ENCODE measurements at regions not wholly inside any gene's neighbourhood (a gene's known extent, or its start where the extent isn't known, plus 50 kb on each side); places are given as distances from the start of the nearest gene placed in this dataset.

DNA sequence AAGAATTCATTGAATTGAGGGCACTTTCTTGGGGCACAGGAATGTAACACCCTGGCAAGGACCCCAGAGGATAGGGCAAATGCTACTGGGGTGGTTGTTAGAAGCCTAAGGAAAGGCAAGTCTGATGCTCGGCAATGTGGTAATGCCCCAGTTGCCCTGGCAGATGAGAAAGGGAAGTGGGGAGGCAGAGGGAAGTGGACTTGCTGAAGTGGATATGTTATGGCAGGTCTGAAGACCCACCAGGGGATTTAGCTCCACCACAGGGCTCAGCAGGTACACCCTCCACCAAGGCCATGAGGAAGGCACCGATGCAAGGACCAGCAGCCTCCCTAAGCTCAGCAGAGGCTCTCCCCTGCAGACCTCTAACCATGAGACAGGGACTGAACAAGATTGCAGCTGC, 184.8 kb downstream of the IRX5 start:
- in situ Hi-C loops (cut with HindIII; ENCODE audit: low sequenced_read_pairs), result no loop called here

DNA sequence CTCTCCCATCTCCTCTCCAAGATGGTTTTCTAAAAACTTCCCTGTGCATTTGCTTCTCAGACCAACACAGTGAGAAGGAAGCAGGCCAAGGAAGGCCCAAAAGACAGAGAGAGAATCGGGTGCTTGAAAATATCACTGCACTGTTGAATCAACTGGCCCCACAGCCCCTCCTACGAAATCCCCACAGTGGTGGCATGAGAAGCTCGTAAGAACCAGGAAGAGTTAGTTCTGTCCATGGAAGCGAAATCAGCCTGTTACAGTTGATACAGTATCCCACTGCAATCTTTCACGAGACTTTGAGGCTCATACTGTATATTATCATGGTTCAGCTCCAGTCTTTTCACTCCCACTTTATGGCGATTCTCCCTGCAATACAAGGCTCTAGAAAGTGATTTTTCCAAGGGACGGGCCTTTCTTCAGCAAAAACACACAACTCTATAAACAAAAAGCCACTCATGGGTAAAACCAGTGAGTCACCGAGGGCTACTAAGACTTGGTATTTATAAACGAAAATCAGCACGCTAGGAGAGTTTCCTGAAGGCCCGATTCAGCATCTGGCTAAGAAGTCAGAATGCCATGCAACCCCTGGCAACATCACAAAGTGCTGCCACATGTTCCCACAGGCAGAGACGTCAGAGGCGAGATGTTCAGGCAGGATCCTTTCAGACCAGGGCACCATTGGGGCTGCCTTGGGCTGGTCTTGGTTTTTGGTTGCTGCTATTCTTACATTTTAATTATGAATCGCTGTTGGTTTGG, 185.7 kb downstream of the IRX5 start:
- in situ Hi-C loops (cut with HindIII; ENCODE audit: low sequenced_read_pairs), result no loop called here

DNA sequence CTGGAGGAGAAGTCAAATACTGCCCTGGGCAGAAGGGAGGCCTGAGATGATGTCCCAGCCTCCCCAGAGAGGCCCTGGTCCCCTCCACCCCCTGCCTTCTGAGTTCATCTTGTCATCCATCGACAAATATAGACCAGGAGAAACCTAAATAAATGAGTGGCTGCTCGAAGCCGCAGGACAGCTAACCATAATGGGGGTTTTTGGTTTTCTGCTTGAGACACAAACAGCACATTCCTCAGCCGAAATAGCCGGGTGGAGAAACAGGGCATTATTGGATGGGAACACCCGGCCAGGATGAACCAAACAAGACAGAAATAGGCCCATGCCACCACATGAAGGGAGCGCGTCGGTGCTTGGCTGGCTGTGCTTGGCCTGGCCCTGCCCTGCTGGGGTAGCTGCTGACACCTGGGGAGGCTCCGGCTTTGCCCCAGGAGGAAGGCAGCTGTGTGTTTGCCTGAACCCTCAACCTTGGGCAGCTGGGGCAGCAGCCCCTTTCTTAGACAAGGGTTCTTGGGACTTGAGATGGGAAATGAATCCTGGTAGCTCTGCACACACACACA, 188.1 kb downstream of the IRX5 start:
- in situ Hi-C loops (cut with HindIII; ENCODE audit: low sequenced_read_pairs), result no loop called here

DNA sequence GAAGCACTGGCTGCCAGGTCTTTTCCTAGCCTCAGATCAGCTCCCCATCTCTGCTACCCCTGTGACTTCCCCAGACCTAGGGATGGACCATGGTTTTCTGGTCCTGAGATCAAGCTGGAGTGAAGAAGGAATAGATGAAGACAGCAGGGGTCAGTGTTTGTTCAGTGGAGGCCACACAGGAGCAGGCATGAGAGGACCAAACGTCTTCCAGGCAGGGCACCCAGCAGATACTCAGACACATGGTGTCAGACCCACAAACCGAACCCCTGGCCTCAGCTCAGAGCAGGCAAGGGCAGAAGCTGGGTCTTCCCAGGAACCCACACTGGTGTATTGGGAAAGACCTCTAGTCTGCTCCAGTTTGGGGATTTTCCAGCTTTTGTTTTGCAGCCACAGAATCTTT, 189.7 kb downstream of the IRX5 start:
- in situ Hi-C loops (cut with HindIII; ENCODE audit: low sequenced_read_pairs), result no loop called here

DNA sequence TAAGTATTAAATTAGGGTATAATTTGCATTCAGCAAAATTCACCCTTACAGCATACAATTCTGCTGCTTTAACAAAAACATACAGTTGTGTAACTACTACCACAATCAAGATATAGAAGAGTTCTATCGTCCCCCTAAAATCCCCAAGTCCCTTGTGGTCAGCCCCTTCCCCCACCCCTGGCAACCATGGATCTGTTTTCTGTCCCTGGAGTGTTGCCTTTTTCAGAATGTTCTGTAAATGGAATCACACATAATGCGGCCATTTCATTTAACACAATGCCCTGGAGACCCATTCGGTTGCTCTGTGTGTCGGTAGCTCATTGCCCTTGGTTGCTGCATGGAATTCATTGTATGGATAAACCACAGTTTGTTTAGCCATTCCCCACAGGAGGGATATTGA, 190.2 kb downstream of the IRX5 start:
- in situ Hi-C loops (cut with HindIII; ENCODE audit: low sequenced_read_pairs), result no loop called here

DNA sequence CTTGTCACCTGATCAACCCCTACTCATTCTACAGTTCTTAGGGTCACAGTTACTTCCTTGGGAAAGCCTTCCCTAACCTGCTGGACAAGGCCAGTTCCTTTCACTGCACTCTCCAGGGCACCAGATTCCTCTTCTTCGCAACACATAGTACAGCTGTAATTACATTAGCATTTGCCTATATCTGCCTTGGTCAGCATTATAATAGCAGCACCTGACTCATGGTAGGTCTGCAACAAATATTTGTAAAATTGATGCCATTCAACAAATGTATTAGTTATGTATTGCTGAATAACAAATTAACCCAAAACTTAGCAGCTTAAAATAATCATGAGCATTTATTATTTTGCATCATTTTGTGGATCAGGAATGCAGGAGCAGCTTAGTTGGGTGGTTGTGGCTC, 193.0 kb downstream of the IRX5 start:
- in situ Hi-C loops (cut with HindIII; ENCODE audit: low sequenced_read_pairs), result no loop called here

DNA sequence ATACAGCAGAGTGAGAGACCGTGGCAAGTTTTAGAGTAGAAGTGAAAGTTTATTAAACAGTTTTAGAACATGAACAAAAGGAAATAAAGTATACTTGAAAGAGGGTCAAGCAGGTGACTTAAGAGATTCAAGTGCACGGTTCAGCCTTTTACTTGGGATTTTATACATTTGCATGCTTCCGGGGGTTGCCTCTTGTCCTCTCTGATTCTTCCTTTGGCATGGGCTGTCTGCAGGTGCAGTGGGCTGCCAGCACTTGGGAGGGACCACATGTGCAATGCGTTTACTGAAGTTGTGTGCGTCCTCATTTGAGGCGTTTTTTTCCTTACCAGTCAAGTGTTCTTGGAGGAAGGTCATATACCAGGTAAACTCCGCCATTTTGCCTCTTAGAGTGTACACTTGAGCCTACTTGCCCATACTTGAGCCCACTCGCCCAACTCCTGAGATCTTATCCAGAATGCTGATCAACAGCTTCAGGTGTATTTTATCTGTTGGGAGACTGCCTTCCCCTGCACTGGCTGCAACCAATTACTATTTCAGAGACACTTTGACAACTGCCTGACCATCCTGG, 195.2 kb downstream of the IRX5 start:
- in situ Hi-C loops (cut with HindIII; ENCODE audit: low sequenced_read_pairs), result no loop called here

DNA sequence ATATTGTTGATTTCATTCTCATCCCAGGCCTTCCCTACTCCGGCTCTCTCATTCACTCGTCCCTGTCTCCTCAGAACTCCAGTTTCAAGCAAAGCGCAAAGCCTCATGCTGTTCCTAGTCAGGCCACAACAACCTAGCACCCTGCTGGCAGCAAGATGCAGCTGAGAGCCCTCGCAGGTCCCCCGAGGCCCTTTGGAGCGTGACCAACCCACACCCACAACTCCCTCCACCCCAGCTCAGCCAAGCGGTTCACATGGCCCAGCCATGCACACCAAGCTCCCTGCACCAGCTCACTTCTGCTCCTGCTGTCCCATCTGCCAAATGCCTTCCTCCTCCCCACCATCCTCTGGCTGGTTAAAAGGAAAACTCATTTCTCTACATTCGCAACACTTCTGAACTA, 195.8 kb downstream of the IRX5 start:
- in situ Hi-C loops (cut with HindIII; ENCODE audit: low sequenced_read_pairs), result no loop called here

DNA sequence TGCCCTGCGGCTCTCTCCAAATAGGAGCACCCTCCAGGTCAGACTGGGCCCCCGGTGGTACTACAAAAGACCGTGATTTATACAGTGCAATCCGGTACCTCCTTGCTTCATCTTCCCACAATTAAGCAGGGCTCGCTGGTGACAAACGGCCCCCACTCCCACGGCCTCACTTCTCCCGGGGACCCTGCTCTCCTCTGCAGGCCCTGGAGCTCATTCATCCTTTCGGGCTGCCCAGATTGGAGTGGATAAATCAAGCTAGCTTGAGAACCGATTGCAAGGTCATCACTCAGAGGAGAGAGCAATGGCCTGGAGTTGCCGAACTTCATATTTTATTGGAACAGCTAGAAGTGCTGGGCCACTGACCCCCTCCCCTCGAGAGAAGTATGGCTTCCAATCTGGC, 193.5 kb upstream of the IRX6 start:
- in situ Hi-C loops (cut with HindIII; ENCODE audit: low sequenced_read_pairs), result no loop called here

DNA sequence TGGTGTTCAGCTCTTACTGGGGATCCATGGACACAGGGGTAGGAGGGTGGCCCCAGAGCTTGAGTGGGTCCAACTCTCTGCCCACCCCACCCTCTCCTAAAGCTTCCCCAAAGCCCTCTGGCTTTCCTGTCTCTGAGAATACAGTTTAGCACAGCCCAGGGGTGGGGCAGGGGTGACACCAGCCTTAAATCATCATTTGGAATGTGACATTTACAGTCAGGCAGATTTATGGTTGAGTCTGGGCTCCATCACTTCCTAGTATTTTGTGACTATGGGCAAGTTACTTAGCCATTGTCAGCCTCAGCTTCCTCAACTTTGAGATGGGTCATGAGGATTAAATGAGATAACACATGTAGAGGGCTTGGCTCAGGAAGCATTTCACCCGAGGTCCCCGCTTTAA, 193.1 kb upstream of the IRX6 start:
- in situ Hi-C loops (cut with HindIII; ENCODE audit: low sequenced_read_pairs), result no loop called here

DNA sequence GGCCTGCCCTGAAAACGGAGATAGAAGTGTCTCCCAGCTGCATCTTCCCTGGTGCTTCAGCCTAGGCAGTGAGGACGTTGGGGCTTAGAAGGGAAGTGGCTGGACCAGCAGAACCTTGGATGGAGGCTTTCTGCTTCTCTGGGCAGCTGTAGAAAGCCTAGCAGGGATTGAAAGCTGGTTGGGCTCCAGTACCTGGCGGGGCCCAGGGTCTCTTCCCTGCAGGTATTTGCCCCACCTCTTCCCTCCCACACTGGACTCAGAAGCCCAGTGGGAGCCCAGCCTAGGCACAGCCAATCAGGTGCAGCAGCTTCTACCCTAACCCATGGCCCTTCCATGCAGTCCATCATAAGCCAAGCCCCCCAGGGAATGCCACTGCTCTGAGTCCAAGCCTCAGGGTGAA, 190.3 kb upstream of the IRX6 start:
- in situ Hi-C loops (cut with HindIII; ENCODE audit: low sequenced_read_pairs), result no loop called here

DNA sequence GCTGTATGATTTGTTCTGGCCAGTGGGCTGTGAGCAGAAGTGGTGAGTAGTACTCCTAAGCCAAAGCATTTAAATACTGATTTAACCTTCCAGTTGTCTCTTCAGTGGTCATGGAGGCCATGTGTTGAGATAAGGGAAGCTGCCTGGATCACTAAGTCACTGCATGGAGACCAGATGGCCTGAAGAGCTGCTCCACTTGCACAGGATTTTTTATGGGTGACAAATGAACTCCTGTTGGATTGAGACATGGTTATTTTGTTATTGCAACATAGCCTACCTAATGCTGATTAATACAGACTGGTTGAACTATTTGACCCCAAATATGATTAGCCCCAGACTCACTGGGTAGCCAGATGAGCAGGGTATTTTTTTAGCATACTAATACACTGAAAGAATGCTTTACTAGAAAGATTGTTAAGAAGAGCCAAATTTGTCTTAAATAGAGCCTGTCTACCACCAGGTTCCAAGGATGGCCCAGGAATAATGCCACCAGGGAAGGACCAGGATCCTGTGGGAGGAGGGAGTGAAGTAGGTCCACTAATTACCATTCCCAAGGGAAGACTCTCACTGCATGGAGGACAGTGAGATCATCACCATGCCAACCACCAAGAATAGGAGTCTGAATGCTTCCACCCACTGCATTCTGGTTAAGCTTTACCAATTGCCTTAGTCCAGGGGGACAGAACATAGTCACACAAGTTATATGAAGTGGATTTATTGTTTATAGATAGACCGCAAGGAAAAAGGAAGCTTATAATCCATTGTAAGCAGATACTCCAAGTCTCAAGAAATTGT, 187.4 kb upstream of the IRX6 start:
- in situ Hi-C loops (cut with HindIII; ENCODE audit: low sequenced_read_pairs), result no loop called here

DNA sequence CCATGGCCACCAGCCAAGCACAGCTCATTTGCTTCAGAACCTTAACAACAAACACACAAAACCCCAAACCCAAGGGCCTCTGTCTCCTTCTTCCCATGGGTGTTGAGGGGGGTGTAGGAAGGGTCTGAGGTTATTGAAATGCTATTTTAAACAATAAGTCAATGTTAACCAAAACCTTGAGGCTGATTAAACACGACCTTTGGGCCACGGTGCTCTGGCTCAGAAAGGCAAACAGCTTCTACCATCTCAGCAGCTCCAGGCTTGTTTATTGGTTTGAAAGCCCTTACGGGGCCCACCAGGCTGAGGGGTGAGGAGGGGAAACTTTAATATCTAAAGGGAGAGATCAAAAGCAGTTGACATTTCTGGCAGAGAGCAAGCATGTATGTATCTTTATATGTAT, 185.7 kb upstream of the IRX6 start:
- in situ Hi-C loops (cut with HindIII; ENCODE audit: low sequenced_read_pairs), result no loop called here

DNA sequence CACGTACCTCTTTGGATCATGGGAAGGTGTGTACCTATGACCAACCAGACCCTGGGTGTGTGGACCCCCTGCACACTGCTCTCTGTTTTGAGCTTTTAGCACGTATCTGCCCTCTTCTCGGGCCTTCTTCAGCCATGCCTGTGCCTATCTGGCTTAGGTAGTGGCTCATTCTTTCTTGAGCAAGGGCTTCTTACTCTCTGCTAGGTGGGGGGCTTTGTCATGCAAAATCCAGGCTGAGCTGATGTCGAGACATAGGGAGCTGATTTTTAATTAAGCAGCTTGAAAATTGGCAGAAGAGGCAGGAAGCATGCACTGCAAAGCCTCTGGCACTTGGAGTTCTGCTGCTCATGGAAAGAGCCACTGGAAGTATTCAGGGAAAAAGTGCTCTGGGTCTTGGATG, 181.6 kb upstream of the IRX6 start:
- in situ Hi-C loops (cut with HindIII; ENCODE audit: low sequenced_read_pairs), result no loop called here

DNA sequence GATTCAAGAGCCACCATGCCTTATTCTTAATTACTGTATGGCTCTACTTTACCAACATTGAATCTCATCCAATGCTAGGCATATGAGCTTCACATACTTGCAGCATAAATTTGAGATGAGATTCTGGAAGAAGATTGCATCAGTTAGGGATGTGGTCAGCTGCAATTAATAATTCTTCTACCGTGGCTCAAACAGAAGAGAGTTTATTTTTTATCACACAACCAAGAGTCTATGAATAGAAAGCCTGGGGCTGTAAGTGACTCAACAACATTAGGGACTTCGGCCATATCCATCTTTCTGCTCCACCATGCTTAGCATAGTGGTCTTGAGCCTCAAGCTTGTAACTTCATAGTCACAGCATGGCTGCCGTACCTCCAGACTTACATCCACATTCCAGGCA, 179.4 kb upstream of the IRX6 start:
- in situ Hi-C loops (cut with HindIII; ENCODE audit: low sequenced_read_pairs), result no loop called here

DNA sequence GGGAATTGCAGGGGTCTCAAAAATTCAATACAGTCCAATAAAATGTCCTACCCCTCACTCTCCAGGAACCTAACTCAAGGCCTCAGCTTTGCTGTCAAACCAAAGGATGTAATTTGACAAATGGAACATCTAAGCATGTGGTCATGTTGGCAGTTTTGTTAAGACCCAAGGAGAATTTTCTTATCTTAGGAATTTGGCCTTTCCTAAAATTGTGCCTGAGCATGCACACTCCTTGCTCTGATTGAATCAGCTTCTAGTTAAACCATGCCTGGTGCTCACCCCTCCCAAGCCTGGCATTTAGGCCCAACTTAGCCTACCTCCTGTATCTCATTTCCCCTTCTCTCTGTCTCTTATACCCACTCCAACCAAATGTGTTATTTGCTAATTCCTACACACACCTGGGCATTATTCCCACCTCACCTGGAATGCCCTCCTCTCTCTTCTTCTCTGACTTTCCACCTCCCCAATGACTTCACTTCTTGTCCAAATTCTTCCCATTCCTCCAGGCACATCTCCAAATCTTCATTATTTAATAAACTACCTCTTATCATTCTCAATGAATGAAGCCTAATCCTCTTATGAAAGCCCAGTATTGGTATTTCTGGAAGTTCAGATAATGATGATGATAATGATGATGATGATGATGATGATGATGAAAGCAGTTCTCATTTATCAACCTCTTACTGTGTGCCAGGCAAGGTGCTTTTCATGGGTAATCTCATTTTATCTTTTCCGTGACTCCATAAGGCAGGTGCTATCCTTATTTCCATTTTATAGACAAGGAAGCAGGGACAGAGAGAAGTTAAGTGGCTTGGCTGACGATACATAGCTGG, 178.0 kb upstream of the IRX6 start:
- in situ Hi-C loops (cut with HindIII; ENCODE audit: low sequenced_read_pairs), result no loop called here

DNA sequence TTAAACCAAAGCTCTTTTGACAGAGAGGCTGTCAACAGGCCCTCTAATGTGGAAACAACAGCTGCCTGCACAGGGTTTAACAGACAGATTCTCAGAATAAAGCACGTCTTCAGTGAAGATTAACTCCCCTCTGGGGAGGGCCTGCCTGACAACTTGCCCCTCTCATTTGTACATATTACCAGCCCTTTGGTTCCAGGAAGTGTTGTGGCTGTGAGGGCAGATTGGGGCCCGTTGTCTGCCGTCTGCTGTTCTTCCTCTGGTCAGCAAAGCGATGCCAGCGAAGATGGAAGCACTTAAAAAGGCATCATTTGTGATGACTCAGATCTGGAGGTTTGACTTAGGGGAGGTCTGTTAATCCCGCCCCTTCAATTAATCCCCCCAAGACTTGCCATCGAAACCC, 177.0 kb upstream of the IRX6 start:
- in situ Hi-C loops (cut with HindIII; ENCODE audit: low sequenced_read_pairs), result no loop called here

DNA sequence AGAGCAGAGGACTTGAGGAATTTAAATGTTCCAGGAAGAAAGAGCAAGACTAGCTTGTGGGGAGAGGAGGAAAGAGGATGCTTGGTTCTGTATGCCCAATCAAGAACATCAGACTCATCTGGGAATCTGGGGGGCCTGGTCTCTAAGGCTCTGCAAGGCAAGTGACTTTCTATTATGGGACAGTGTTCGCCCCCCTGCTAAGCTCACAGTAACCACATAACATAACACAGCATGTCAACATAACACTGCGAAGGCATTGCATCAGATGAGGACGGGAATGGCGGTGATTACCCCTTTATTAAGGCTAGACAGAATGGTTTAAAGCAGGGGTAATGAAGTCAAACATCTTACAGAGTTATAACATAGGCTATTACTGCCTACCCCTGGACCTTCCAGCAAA, 176.6 kb upstream of the IRX6 start:
- in situ Hi-C loops (cut with HindIII; ENCODE audit: low sequenced_read_pairs), result no loop called here

DNA sequence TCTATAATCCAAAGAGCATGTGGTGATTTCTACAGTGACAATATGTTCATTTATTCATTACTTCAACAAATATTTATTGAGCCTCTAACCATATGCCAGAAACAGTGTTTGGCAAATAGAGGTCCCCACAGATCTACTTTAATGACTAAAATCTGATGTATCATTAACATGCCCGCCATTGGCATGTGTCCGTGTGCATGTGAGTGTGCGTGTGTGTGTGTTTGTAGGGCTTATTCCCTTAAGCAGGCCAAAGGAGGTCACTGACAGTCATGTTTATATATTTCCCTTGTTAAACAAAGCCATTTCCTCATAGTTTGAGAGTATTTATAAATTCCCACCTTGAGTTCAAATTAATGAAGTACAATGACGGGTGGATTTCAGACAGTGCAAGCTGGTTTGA, 174.4 kb upstream of the IRX6 start:
- in situ Hi-C loops (cut with HindIII; ENCODE audit: low sequenced_read_pairs), result no loop called here

DNA sequence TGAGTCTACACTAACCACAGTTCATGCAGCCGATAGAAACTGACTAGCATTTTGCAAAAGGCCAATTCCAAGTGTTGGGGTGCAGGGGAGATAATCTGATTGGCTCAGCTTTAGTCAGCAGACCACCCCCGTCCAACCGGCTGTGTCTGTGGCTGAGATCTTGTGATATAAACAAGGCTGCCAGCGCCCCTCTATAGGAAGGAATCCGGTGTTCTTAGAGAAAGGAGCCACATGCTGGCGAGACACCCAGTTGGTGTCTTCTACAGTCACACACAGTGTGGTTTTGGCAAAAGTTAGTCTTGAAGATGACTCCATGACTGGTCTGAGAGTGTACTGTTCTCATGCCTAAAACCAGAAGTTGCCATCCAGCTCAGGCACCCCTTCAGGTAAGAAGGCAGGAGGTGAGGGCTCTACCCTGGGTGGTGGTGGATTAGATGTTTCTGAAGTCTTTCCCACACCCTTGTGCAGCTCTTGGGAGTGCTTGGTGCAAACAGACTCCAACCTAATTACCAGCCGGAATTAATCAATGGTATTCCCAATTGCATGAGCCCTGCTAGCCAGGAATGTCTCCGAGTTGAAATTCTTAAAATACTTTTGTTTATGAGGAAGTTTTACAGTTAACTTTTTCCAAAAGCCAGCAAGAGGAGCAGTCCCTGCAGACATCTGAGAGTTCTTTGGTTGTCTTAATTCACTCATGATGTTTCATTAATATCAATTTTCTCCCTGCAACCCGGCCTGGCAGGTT, 172.3 kb upstream of the IRX6 start:
- in situ Hi-C loops (cut with HindIII; ENCODE audit: low sequenced_read_pairs), result no loop called here

All from DLD1 (cell line).